Brain microvascular endothelial cell (primary cell): ENCODE measurements at regions not wholly inside any gene's neighbourhood (a gene's known extent, or its start where the extent isn't known, plus 50 kb on each side); places are given as distances from the start of the nearest gene placed in this dataset.

Source experiments
- DNase-seq: peaks from one replicate; pipeline ENCODE4 v3.0.0-alpha.2; 2020
- H3K27ac ChIP-seq: fragments of 250-450 bp; sonication (Bioruptor Pico); 2 replicates; pipeline ENCODE4 v1.5.1; 2020; ENCODE audit warnings: mild to moderate bottlenecking, moderate library complexity
- H3K27me3 ChIP-seq: fragments of 250-450 bp; sonication (Bioruptor Pico); replicated peaks from 2 replicates; pipeline ENCODE4 v1.5.1; 2020; ENCODE audit warnings: mild to moderate bottlenecking
- H3K36me3 ChIP-seq: fragments of 250-450 bp; sonication (Bioruptor Pico); replicated peaks from 2 replicates; pipeline ENCODE4 v1.5.1; 2020; ENCODE audit warnings: mild to moderate bottlenecking
- H3K4me3 ChIP-seq: 2 replicates; pipeline ENCODE4 v1.5.1; 2011; ENCODE audit warnings: low read depth, mild to moderate bottlenecking, control low read depth, low read length, moderate library complexity
- CTCF ChIP-seq: IDR thresholded peaks from 2 replicates; pipeline ENCODE4 v1.5.1; 2011; ENCODE audit warnings: low read depth, mild to moderate bottlenecking, moderate library complexity, low read length, control low read depth, inconsistent platforms; ENCODE audit errors: missing control alignments
- in situ Hi-C: cut with HindIII; loops from 2 replicates; pipeline ENCODE4 v1.10.0; 2017; ENCODE audit warnings: low sequenced_read_pairs, low pct_ligation_motif_present

DNA sequence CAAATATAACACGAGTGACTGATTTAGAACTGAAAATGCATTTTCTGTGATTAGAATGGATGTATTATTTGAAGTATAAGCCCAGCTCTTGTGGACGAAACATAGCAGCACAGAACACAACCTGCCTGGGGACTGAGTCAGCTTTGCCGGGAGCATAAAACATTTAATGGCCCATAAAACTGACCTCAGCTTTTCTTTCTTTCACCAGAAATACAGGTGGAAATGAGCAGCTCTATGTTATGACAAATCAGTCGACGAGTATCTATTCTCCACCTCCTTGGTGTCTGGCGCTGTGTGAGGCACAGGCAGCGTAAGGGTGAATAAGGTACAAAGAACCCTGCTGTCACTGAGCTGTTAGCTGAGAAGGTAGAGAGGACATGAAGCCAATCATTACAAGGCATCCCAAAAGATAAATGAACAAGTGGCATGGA lies 471.6 kb upstream of the AKR1E2 start:
- in situ Hi-C loops, result no loop called here
- Histone ChIP-seq H3K27ac (peak overlapping the region; percentile 53), H3K27me3 (no peaks in the 10 kb centered on the region), H3K4me3 (no peak overlapping the region), H3K36me3 (no peaks in the 10 kb centered on the region)
- no peak for TF ChIP-seq CTCF
- peak; percentile 19 for DNase-seq

- peak; percentile 56 for DNase-seq
- H3K27me3 ChIP-seq, result no peaks in the 10 kb centered on the region
- peak overlapping the region; percentile 53 for H3K27ac ChIP-seq
- no peak overlapping the region for H3K4me3 ChIP-seq
- TF ChIP-seq CTCF, result no peak
- in situ Hi-C loops, result no loop called here
- no peaks in the 10 kb centered on the region for H3K36me3 ChIP-seq
Measured at GRCh38 chr10:4353964-4354363, 472.0 kb upstream of the AKR1E2 start.

GRCh38 chr10:4353059-4353655 lies 472.9 kb upstream of the AKR1E2 start:
- TF ChIP-seq CTCF, result no peak
- Histone ChIP-seq H3K27ac (peak overlapping the region; percentile 53), H3K36me3 (no peaks in the 10 kb centered on the region), H3K27me3 (no peaks in the 10 kb centered on the region), H3K4me3 (no peak overlapping the region)
- DNase-seq, result peak; percentile 52
- in situ Hi-C loops, result no loop called here

- no peak overlapping the region for H3K4me3 ChIP-seq
- no peak for TF ChIP-seq CTCF
- H3K27me3 ChIP-seq, result no peaks in the 10 kb centered on the region
- no peaks in the 10 kb centered on the region for H3K36me3 ChIP-seq
- H3K27ac ChIP-seq, result no peak overlapping the region
- in situ Hi-C loops, result no loop called here
- DNase-seq, result no peak
Measured at GRCh38 chr10:4352414-4352961, 473.5 kb upstream of the AKR1E2 start.

DNA sequence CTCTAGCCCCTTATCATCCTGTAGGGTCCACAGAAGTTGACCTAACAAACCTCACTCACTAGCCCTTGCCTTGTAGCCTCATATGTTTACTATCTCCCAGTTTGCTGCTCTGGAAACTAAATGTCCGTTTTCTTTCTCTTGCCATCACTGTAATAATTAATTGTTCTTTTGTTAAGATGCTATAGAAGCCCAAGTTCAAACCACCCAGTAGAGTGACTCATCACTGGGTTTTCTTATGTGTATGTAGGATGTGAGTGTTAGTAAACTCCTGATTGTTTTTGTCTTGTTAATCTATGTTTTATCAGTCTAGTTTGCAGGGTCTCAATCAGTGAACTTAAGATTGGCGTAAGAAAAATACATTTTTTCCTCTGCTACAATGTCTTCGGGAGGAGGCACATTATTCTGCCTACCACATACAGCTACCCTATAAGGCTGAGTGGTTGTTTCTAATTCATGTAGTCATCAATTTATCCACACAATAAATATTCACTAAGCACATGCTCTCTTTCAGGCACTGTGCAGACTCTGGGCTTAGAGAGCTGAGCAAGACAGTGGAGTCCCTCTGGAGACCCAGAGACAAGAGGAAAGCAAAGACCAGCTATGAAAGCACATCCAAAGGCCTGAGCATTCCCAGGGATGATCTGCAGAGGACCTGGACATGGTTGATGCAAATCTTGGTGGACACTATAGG lies 474.1 kb upstream of the AKR1E2 start:
- no peak for DNase-seq
- in situ Hi-C loops, result no loop called here
- Histone ChIP-seq H3K36me3 (no peaks in the 10 kb centered on the region), H3K27me3 (no peaks in the 10 kb centered on the region), H3K27ac (no peak overlapping the region), H3K4me3 (no peak overlapping the region)
- TF ChIP-seq CTCF, result no peak
